BLaER1 (cell line): ENCODE measurements at regions not wholly inside any gene's neighbourhood (a gene's known extent, or its start where the extent isn't known, plus 50 kb on each side); places are given as distances from the start of the nearest gene placed in this dataset.
A peak's percentile ranks its signal among the peaks of the same experiment; 100 is the strongest.
"Not testable (repeated sequence)": the region's sequence is repeated elsewhere in the genome, so short reads cannot be mapped to it uniquely, and the experiment has no call there.

Source experiments
- H3K27ac ChIP-seq: shearing (Covaris generic); formaldehyde crosslinking; 2 replicates; pipeline ENCODE4 v1.8.1; 2022
- H3K27me3 ChIP-seq: shearing (Covaris generic); formaldehyde crosslinking; 2 replicates; pipeline ENCODE4 v1.8.1; 2022
- H3K36me3 ChIP-seq: shearing (Covaris generic); formaldehyde crosslinking; 2 replicates; pipeline ENCODE4 v1.8.1; 2022
- H3K4me1 ChIP-seq: shearing (Covaris generic); formaldehyde crosslinking; 2 replicates; pipeline ENCODE4 v1.8.1; 2022
- H3K4me2 ChIP-seq: shearing (Covaris generic); formaldehyde crosslinking; 2 replicates; pipeline ENCODE4 v1.8.1; 2022
- H3K4me3 ChIP-seq: shearing (Covaris generic); formaldehyde crosslinking; 2 replicates; pipeline ENCODE4 v1.8.1; 2022
- H3K9ac ChIP-seq: shearing (Covaris generic); formaldehyde crosslinking; 2 replicates; pipeline ENCODE4 v1.8.1; 2022
- H3K9me3 ChIP-seq: shearing (Covaris generic); formaldehyde crosslinking; 2 replicates; pipeline ENCODE4 v1.8.1; 2022
- H4K20me1 ChIP-seq: shearing (Covaris generic); formaldehyde crosslinking; 2 replicates; pipeline ENCODE4 v1.8.1; 2022
- Cebpa-rat ChIP-seq: shearing (Covaris generic); IDR thresholded peaks from 2 replicates; pipeline ENCODE4 v1.8.1; 2022

DNA sequence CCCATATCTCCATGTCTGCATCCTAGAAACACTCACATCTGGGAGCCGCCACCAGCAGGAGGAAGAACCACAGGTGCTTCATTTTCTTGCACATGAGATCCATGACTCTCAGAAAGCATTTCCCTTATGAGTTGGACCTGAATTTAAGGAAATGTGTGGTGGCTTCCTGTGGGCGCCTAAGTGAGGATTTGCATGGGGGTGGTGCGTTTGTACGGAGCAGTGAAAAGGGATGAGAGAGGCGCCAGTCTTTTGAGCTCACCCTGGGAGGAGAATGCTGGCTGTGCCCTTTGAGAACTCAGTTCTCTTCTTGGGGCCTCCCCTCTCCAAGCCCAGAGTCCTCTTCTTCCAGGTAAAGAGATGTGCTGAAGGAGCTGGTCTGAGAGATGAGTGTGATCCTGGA is 895.7 kb downstream of the TMEM121 start:
- Histone ChIP-seq H3K36me3 (no peaks in the 10 kb centered on the region), H3K27ac (peak overlapping the region; percentile 55), H3K4me3 (0 out of 2 replicates have a peak overlapping the region, but pooled peaks have one; percentile 22), H3K4me2 (peak overlapping the region; percentile 70), H3K9ac (no peak overlapping the region), H3K27me3 (no peaks in the 10 kb centered on the region), H4K20me1 (no peaks in the 10 kb centered on the region), H3K9me3 (no peaks in the 10 kb centered on the region), H3K4me1 (peaks cover 50% of the 10 kb centered on the region)
- TF ChIP-seq Cebpa-rat: no peak

DNA sequence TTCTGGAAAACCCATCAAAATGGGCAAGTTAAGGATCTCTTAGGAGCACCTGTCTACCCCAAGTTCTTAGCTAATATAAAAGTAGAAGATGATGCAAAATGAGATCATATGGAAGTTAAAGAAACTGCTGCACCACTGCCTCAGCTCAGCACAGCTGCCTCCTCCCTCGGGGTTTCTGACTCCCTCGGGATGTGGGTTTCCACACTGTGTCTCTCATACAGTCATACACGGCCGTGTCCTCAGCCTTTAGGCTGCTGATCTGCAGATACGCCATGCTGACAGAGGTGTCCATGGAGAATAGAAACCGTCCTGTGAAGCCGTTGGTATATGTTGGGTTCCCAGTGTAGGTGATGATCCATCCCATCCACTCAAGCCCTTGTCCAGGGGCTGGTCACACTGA is 898.8 kb downstream of the TMEM121 start:
- H3K9ac ChIP-seq, H3K4me3 ChIP-seq, H3K9me3 ChIP-seq, H4K20me1 ChIP-seq, H3K27me3 ChIP-seq, H3K36me3 ChIP-seq: not testable (repeated sequence)
- Histone ChIP-seq H3K4me2 (peak overlapping the region; percentile 49), H3K27ac (0 out of 2 replicates have a peak overlapping the region, but pooled peaks have one; percentile 30), H3K4me1 (peaks cover 40% of the 10 kb centered on the region)

DNA sequence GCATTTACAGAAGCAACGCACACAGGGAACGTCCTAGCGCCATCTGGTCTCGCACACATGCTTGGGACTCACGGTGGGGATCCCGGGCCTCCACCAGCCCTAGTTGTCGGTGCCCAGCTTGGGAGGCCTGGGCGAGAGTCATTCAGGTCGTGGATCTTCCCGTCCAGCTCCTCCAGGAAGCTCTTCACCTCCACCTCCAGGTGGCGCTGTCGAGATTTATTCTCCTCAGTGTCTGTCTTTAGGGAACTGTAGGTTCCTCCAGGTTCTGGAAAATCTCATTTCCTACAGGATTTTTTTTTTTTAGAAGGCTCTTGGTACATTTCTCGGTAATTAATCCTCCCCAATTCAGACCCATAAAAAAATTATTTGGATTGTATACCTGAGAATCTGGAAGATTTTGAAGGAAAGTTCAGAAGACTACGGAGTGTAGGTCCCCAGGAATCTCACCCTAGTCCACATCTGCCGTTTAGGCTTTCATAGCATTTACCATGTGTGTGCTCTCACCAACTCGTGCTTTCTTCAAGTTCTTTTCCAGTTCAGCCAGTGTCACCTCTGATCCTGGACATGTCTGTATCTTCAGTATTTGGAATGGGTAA is 910.0 kb downstream of the TMEM121 start:
- Histone ChIP-seq H3K9ac (no peak overlapping the region), H3K4me2 (no peak overlapping the region), H3K27ac (no peak overlapping the region), H4K20me1 (no peaks in the 10 kb centered on the region), H3K36me3 (no peaks in the 10 kb centered on the region), H3K4me3 (no peak overlapping the region), H3K9me3 (peaks cover 18% of the 10 kb centered on the region; the same call in 1 of the 2 replicates), H3K27me3 (no peaks in the 10 kb centered on the region), H3K4me1 (peaks cover 13% of the 10 kb centered on the region)
- no peak for TF ChIP-seq Cebpa-rat

- no peaks in the 10 kb centered on the region for H4K20me1 ChIP-seq
These were observed 916.5 kb downstream of the TMEM121 start for GRCh38 chr14:106442857-106443256.

GRCh38 chr14:106455026-106455425 is 928.6 kb downstream of the TMEM121 start:
- Histone ChIP-seq H4K20me1 (no peaks in the 10 kb centered on the region), H3K4me2 (no peak overlapping the region), H3K4me1 (peaks cover 9% of the 10 kb centered on the region), H3K27me3 (no peaks in the 10 kb centered on the region), H3K9ac (no peak overlapping the region), H3K4me3 (no peak overlapping the region), H3K27ac (no peak overlapping the region), H3K9me3 (no peaks in the 10 kb centered on the region), H3K36me3 (no peaks in the 10 kb centered on the region)
- TF ChIP-seq Cebpa-rat: no peak

More at GRCh38 chr14:106442857-106443256, 916.5 kb downstream of the TMEM121 start:
- Histone ChIP-seq H3K4me1 (peaks cover 53% of the 10 kb centered on the region), H3K9ac (no peak overlapping the region), H3K4me2 (peak overlapping the region; percentile 69), H3K27me3 (no peaks in the 10 kb centered on the region), H3K27ac (peak overlapping the region; percentile 60; the same call in 1 of the 2 replicates), H3K4me3 (no peak overlapping the region), H3K9me3 (peaks cover 18% of the 10 kb centered on the region; the same call in 1 of the 2 replicates), H3K36me3 (no peaks in the 10 kb centered on the region)
- TF ChIP-seq Cebpa-rat: no peak

DNA sequence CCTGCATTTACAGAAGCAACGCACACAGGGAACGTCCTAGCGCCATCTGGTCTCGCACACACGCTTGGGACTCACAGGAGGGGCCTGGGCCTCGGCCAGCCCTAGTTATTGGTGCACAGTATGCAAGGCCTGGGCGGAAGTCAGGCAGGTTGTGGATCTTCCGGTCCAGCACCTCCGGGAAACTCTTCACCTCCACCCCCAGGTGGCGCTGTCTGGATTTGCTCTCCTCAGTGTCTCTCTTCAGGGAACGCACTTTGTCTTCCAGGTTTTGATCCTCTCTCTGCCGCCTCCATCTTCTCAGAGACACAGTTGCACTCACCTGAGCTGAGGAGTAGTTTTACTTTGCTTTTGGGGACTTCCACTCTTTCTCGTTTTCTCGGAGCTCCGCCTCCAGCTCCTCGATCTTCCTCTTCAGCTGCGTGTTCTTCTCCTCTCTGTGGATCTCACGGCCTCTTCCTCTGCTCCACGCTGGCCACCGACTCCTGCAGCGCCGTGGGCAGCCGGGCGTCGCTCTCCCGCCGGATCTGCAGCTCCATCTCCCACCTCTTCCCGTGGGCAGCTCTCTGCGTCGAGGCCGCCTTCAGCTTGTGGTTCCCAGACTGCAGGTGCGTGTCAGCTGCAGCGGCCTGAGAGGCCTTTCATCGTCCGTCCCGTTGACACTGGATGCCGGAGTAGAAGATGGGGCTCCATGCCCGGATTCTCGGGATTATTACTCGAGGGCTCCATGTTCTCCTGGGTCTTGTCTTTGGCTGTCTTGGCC is 933.8 kb downstream of the TMEM121 start:
- H3K4me1 ChIP-seq: peaks cover 5% of the 10 kb centered on the region
- no peak overlapping the region for H3K4me3 ChIP-seq
- no peak for TF ChIP-seq Cebpa-rat
- H3K36me3 ChIP-seq: no peaks in the 10 kb centered on the region
- no peaks in the 10 kb centered on the region for H4K20me1 ChIP-seq
- H3K4me2 ChIP-seq: no peak overlapping the region
- H3K27ac ChIP-seq: no peak overlapping the region
- no peaks in the 10 kb centered on the region for H3K9me3 ChIP-seq
- H3K27me3 ChIP-seq: no peaks in the 10 kb centered on the region
- no peak overlapping the region for H3K9ac ChIP-seq

GRCh38 chr14:106460916-106461315 is 934.5 kb downstream of the TMEM121 start:
- Histone ChIP-seq H3K4me3 (no peak overlapping the region), H3K4me1 (no peaks in the 10 kb centered on the region), H3K27me3 (no peaks in the 10 kb centered on the region), H3K4me2 (no peak overlapping the region), H3K27ac (no peak overlapping the region), H3K9me3 (no peaks in the 10 kb centered on the region), H3K9ac (no peak overlapping the region), H4K20me1 (no peaks in the 10 kb centered on the region), H3K36me3 (no peaks in the 10 kb centered on the region)
- no peak for TF ChIP-seq Cebpa-rat

DNA sequence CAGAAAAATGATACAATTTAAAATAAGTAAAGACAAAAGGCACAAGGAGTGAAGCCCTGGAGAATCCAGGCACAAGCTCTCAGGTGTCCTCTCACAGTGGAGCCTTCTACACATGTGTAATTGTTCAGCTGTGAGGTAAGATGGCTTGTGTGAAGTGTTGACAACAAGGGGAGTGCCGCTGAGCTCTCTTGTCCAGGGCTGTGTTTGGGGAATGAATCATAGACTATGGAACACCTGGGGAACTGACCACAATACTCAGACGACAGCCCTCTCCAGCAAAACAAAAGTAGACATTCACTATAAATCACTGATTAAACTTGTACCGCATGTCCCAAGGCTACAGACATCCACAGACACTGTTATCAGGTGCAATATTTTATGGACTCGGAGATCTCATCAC is 940.1 kb downstream of the TMEM121 start:
- not testable (repeated sequence) for H3K4me1 ChIP-seq, H4K20me1 ChIP-seq, H3K27ac ChIP-seq, H3K9me3 ChIP-seq, H3K9ac ChIP-seq, H3K36me3 ChIP-seq, H3K27me3 ChIP-seq, H3K4me2 ChIP-seq, H3K4me3 ChIP-seq

DNA sequence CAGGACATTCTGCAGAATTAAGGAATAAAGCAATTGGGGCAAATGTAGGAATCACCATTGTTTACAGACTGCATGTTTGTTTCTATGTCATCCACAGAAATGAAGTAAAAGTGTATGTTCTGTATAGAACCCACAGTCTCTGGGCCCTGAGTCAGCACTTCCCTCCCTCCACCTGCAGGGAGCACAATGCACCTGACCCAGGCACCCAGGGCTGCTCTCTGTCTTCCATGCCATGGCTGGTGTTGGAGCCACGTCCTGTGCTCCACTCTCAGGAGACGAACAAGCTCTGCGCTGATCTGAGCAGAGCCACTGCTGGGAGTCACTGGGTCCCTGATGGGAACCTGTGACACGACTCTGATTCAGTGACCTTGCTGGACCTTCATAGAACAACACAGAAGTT is 942.5 kb downstream of the TMEM121 start:
- not testable (repeated sequence) for H3K9me3 ChIP-seq, H3K4me2 ChIP-seq, H3K27me3 ChIP-seq, H3K9ac ChIP-seq, H3K4me1 ChIP-seq, H3K36me3 ChIP-seq, H3K27ac ChIP-seq, H4K20me1 ChIP-seq, H3K4me3 ChIP-seq

DNA sequence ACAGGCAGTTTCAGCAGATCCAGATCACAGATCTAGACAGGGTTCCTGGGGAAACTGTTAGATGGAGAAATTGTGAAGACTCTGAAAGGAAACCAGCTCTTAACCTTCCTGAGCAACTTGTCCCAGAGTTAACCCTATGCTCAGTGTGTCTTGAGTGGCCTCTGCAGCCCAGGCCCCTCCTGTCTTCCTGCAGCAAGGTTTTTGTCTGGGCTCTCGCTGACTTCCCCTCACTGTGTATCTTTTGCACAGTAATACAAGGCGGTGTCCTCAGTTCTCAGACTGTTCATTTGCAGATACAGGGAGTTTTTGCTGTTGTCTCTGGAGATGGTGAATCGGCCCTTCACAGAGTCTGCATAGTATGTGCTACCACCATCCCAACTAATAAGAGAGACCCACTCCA is 943.6 kb downstream of the TMEM121 start:
- not testable (repeated sequence) for H3K36me3 ChIP-seq, H3K9me3 ChIP-seq, H4K20me1 ChIP-seq, H3K9ac ChIP-seq, H3K4me3 ChIP-seq, H3K4me1 ChIP-seq, H3K27me3 ChIP-seq, H3K4me2 ChIP-seq, H3K27ac ChIP-seq

GRCh38 chr14:106474261-106475028 is 948.1 kb downstream of the TMEM121 start:
- H3K27ac ChIP-seq, H3K36me3 ChIP-seq, H3K4me3 ChIP-seq, H3K9me3 ChIP-seq, H3K27me3 ChIP-seq, H3K4me2 ChIP-seq, H3K9ac ChIP-seq, H4K20me1 ChIP-seq: not testable (repeated sequence)
- peaks cover 16% of the 10 kb centered on the region; the same call in 1 of the 2 replicates for H3K4me1 ChIP-seq

GRCh38 chr14:106475214-106475613 is 948.8 kb downstream of the TMEM121 start:
- not testable (repeated sequence) for H4K20me1 ChIP-seq, H3K36me3 ChIP-seq
- H3K4me2 ChIP-seq: peak overlapping the region; percentile 22; the same call in 1 of the 2 replicates

GRCh38 chr14:106477600-106477999 is 951.2 kb downstream of the TMEM121 start:
- not testable (repeated sequence) for H3K4me3 ChIP-seq, H3K4me2 ChIP-seq, H3K27ac ChIP-seq, H4K20me1 ChIP-seq, H3K9ac ChIP-seq, H3K36me3 ChIP-seq, H3K27me3 ChIP-seq, H3K9me3 ChIP-seq
- peaks cover 16% of the 10 kb centered on the region; the same call in 1 of the 2 replicates for H3K4me1 ChIP-seq

More at GRCh38 chr14:106475214-106475613, 948.8 kb downstream of the TMEM121 start:
- not testable (repeated sequence) for H3K27ac ChIP-seq, H3K9me3 ChIP-seq, H3K9ac ChIP-seq, H3K27me3 ChIP-seq, H3K4me3 ChIP-seq
- peaks cover 16% of the 10 kb centered on the region; the same call in 1 of the 2 replicates for H3K4me1 ChIP-seq

DNA sequence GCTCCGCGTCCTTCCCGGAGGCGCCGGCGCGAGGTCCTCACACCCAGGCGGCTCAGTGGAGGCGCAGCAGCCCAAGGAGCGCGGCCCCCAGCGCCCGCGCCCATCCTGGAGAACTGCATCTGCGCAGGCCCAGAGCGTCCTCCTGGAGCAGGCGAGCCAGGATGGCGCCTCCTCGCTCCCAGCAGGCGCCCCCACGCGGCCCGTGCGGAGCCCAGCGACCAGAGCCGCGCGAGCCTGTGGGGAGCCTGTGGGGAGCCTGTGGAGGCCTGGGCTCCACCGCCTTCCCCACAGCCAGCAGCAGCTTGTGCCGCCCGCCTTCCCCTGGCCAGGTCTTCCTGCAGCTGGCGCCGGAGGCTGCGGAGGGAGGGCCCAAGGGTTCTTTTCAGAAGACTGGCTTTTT is 953.9 kb downstream of the TMEM121 start:
- not testable (repeated sequence) for H3K9ac ChIP-seq, H4K20me1 ChIP-seq, H3K36me3 ChIP-seq, H3K27me3 ChIP-seq, H3K9me3 ChIP-seq, H3K27ac ChIP-seq, H3K4me3 ChIP-seq, H3K4me2 ChIP-seq
- peaks cover 10% of the 10 kb centered on the region; the same call in 1 of the 2 replicates for H3K4me1 ChIP-seq
